ENCODE measurements at regions not wholly inside any gene's neighbourhood (a gene's known extent, or its start where the extent isn't known, plus 50 kb on each side); places are given as distances from the start of the nearest gene placed in this dataset.

- Histone ChIP-seq H3K27me3 (no peaks in the 10 kb centered on the region), H3K4me1 (no peaks in the 10 kb centered on the region), H3K36me3 (no peaks in the 10 kb centered on the region), H3K4me3 (no peak overlapping the region), H3K9me3 (no peaks in the 10 kb centered on the region), H3K27ac (no peak overlapping the region)
- no peak for DNase-seq
- TF ChIP-seq POLR2A (IDR thresholded peaks at IDR 0.05) (no peak), CTCF (IDR thresholded peaks at IDR 0.05) (no peak)
These were observed 115.6 kb upstream of the ALDH1B1 start for GRCh38 chr9:38276771-38277439.

- TF ChIP-seq POLR2A (IDR thresholded peaks at IDR 0.05) (no peak), CTCF (IDR thresholded peaks at IDR 0.05) (no peak)
- H3K27me3 ChIP-seq: no peaks in the 10 kb centered on the region
- H3K9me3 ChIP-seq: no peaks in the 10 kb centered on the region
- H3K4me3 ChIP-seq: no peak overlapping the region
- DNase-seq: peak in 1 of 3 donors; percentile 2
- no peaks in the 10 kb centered on the region for H3K4me1 ChIP-seq
- H3K36me3 ChIP-seq: no peaks in the 10 kb centered on the region
- no peak overlapping the region for H3K27ac ChIP-seq
These were observed 117.7 kb upstream of the ALDH1B1 start for GRCh38 chr9:38274800-38275199.

GRCh38 chr9:38272710-38273109, 119.8 kb upstream of the ALDH1B1 start:
- Histone ChIP-seq H3K36me3 (no peaks in the 10 kb centered on the region), H3K4me3 (no peak overlapping the region), H3K27me3 (no peaks in the 10 kb centered on the region), H3K27ac (no peak overlapping the region), H3K4me1 (no peaks in the 10 kb centered on the region), H3K9me3 (no peaks in the 10 kb centered on the region)
- DNase-seq: no peak
- TF ChIP-seq POLR2A (IDR thresholded peaks at IDR 0.05): no peak
- no peak for TF ChIP-seq CTCF (IDR thresholded peaks at IDR 0.05)

- no peak overlapping the region for H3K27ac ChIP-seq
- no peaks in the 10 kb centered on the region for H3K9me3 ChIP-seq
- H3K4me3 ChIP-seq: no peak overlapping the region
- DNase-seq: no peak
- H3K36me3 ChIP-seq: no peaks in the 10 kb centered on the region
- H3K4me1 ChIP-seq: no peaks in the 10 kb centered on the region
- TF ChIP-seq CTCF (IDR thresholded peaks at IDR 0.05) (no peak), POLR2A (IDR thresholded peaks at IDR 0.05) (no peak)
- no peaks in the 10 kb centered on the region for H3K27me3 ChIP-seq
These were observed 120.7 kb upstream of the ALDH1B1 start for GRCh38 chr9:38271666-38272241.

GRCh38 chr9:38269775-38270174, 122.7 kb upstream of the ALDH1B1 start:
- no peaks in the 10 kb centered on the region for H3K27me3 ChIP-seq
- no peaks in the 10 kb centered on the region for H3K4me1 ChIP-seq
- no peak for DNase-seq
- no peak overlapping the region for H3K4me3 ChIP-seq
- peaks cover 0 to 4% (median 1%) of the 10 kb centered on the region in 4 donors for H3K9me3 ChIP-seq
- H3K27ac ChIP-seq: no peak overlapping the region
- TF ChIP-seq CTCF (IDR thresholded peaks at IDR 0.05) (no peak), POLR2A (IDR thresholded peaks at IDR 0.05) (no peak)
- no peaks in the 10 kb centered on the region for H3K36me3 ChIP-seq
